Lower leg skin (tissue), 3 donors: ENCODE measurements at regions not wholly inside any gene's neighbourhood (a gene's known extent, or its start where the extent isn't known, plus 50 kb on each side); places are given as distances from the start of the nearest gene placed in this dataset.

Source experiments
- CTCF ChIP-seq, 3 donors: fragments of 450-650 bp; IDR thresholded peaks; one replicate each; pipeline ENCODE4 v1.5.1; 2016; ENCODE audit warnings: antibody characterized with exemption in 3 of 3, mild to moderate bottlenecking in 3 of 3, moderate library complexity in 2 of 3
- POLR2A ChIP-seq, 2 donors: fragments of 450-650 bp; IDR thresholded peaks; one replicate each; pipeline ENCODE4 v1.6.1; 2016 to 2017; ENCODE audit warnings: antibody characterized with exemption in 2 of 2, mild to moderate bottlenecking in 1 of 2, moderate library complexity in 1 of 2

GRCh38 chr20:24786111-24786495, 163.0 kb upstream of the CST7 start:
- TF ChIP-seq POLR2A (IDR thresholded peaks at IDR 0.05): no peak
- no peak for TF ChIP-seq CTCF (IDR thresholded peaks at IDR 0.05)
